Adipocyte (in vitro differentiated cells): ENCODE measurements at regions not wholly inside any gene's neighbourhood (a gene's known extent, or its start where the extent isn't known, plus 50 kb on each side); places are given as distances from the start of the nearest gene placed in this dataset.
"Not testable (repeated sequence)": the region's sequence is repeated elsewhere in the genome, so short reads cannot be mapped to it uniquely, and the experiment has no call there.

Source experiments
- DNase-seq: peaks from one replicate; pipeline ENCODE4 v3.0.0-alpha.2; 2015; ENCODE audit warnings: low read depth
- H3K27me3 ChIP-seq: replicated peaks from 2 replicates; pipeline ENCODE4 v1.7.0; 2013; ENCODE audit warnings: mild to moderate bottlenecking, low read length, moderate library complexity; ENCODE audit not compliant: control insufficient read depth, insufficient read depth
- H3K36me3 ChIP-seq: 2 replicates; pipeline ENCODE4 v1.7.0; 2013; ENCODE audit warnings: low read length, mild to moderate bottlenecking, moderate library complexity; ENCODE audit not compliant: control insufficient read depth, insufficient read depth, severe bottlenecking
- H3K4me1 ChIP-seq: 2 replicates; pipeline ENCODE4 v1.7.0; 2013; ENCODE audit warnings: mild to moderate bottlenecking, low read length, moderate library complexity; ENCODE audit not compliant: control insufficient read depth, insufficient read depth
- H3K4me3 ChIP-seq: 2 replicates; pipeline ENCODE4 v1.7.0; 2013; ENCODE audit warnings: mild to moderate bottlenecking, low read length, moderate library complexity
- H3K9ac ChIP-seq: 2 replicates; pipeline ENCODE4 v1.7.0; 2013; ENCODE audit warnings: mild to moderate bottlenecking, low read length, moderate library complexity
- H3K9me3 ChIP-seq: 2 replicates; pipeline ENCODE4 v1.7.0; 2013; ENCODE audit warnings: mild to moderate bottlenecking, low read length, moderate library complexity; ENCODE audit not compliant: control insufficient read depth

DNA sequence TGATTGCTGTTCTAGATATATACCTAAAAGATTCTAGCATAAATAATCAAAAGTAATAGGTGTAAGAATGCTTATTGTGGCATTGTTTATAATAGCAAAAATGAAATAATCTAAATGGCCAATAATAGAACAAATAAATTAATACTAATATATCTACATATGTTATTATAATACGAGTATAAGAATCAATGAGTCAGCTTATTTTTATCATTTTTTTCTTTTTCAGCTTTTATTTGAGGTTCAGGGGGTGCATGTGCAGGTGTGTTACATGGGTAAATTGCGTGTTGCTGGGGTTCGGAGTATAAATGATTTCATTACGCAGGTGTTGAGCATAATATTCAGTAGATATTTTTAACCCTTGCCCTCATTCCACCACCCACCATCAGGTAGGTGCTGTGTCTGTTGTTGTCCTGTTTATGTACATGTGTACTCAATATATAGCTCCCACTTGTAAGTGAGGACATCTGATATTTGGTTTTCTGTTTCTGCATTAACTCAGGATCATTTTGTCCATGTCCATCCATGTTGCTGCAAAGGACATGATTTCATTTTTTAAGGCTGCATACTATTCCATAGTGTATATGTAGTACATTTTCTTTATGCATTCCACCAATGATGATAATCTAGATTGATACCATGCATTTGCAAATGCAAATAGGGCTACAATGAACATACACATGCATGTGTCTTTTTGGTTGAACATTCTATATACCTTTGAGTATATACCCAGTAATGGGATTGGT is 122.2 kb upstream of the GMNC start:
- Histone ChIP-seq H3K4me1 (no peaks in the 10 kb centered on the region), H3K27me3 (no peaks in the 10 kb centered on the region)
- no peak for DNase-seq

DNA sequence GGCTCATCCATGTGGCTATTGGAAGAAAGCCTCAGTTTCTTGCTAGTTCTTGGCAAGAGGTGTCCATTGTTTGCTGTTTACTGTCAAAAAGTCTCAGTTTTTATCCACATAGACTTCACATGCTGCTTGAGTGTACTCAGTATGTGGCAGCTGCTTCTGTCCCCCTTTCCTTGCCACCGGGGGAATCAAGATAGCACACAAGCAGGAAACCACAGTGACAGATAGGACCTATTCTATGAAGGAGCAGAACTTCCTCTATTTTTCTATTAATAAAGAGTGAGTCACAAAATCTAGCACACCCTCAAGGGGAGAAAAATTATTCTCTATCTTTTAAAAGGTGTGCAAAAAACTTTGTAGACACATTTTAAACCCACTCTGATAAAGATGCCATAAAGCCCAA is 121.4 kb upstream of the GMNC start:
- Histone ChIP-seq H3K9ac (no peak overlapping the region), H3K27me3 (no peaks in the 10 kb centered on the region), H3K4me1 (no peaks in the 10 kb centered on the region), H3K4me3 (no peak overlapping the region), H3K36me3 (no peaks in the 10 kb centered on the region), H3K9me3 (peaks cover 12% of the 10 kb centered on the region)
- no peak for DNase-seq

More for the DNA sequence above, 122.2 kb upstream of the GMNC start:
- Histone ChIP-seq H3K9me3 (peaks cover 12% of the 10 kb centered on the region), H3K4me3 (no peak overlapping the region), H3K9ac (no peak overlapping the region), H3K36me3 (no peaks in the 10 kb centered on the region)

GRCh38 chr3:190973771-190974170 is 111.3 kb upstream of the GMNC start:
- no peak overlapping the region for H3K4me3 ChIP-seq
- no peaks in the 10 kb centered on the region for H3K36me3 ChIP-seq
- no peaks in the 10 kb centered on the region for H3K27me3 ChIP-seq
- H3K9ac ChIP-seq, result no peak overlapping the region
- peaks cover 9% of the 10 kb centered on the region for H3K4me1 ChIP-seq
- DNase-seq, result peak; percentile 81
- no peaks in the 10 kb centered on the region for H3K9me3 ChIP-seq

DNA sequence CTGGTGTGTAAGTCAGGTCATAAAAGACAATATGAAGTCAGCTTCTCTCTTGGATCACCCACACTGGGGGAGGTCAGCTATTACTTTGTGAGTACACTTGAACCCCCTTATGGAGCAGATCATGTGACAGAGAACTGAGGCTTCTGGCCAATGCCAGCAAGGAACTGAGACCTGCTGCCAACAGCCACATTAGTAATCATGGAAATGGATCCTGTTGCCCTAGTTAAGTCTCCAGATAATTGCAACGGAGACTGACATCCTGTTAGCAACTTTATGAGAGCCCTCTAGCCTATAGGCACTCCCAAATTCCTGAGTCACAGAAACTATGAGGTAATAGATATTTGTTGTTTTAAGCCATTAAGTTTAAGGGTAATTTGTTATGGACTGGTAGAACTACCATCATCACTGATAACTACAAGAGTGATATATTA is 110.4 kb upstream of the GMNC start:
- Histone ChIP-seq H3K9me3 (no peaks in the 10 kb centered on the region), H3K4me3 (no peak overlapping the region), H3K4me1 (peaks cover 9% of the 10 kb centered on the region), H3K9ac (no peak overlapping the region), H3K27me3 (no peaks in the 10 kb centered on the region), H3K36me3 (no peaks in the 10 kb centered on the region)
- DNase-seq, result peak; percentile 71

DNA sequence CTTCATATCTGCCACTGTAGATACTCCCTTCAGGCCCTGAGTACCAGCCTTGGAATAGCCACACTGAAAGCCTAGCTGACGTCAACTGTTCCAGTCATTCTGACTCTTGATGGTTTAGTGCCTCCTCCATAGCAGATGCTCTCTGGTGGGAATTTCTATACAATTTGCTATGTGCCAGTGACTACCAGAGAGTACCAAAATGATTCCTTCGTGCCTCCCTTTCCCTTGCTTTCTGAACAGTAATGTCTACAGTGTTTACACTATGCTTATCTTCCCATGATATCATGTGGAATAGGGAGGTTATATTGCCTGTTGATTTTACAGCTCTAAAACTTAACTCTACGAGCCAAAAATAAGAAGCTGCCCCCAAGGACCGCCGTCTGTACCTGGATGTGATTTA is 109.7 kb upstream of the GMNC start:
- H3K27me3 ChIP-seq, result no peaks in the 10 kb centered on the region
- no peak overlapping the region for H3K9ac ChIP-seq
- no peaks in the 10 kb centered on the region for H3K36me3 ChIP-seq
- H3K4me1 ChIP-seq, result peaks cover 9% of the 10 kb centered on the region
- H3K9me3 ChIP-seq, result no peaks in the 10 kb centered on the region
- H3K4me3 ChIP-seq, result no peak overlapping the region
- no peak for DNase-seq

- no peak for DNase-seq
- no peaks in the 10 kb centered on the region for H3K36me3 ChIP-seq
- H3K9me3 ChIP-seq, result no peaks in the 10 kb centered on the region
- H3K27me3 ChIP-seq, result no peaks in the 10 kb centered on the region
- H3K9ac ChIP-seq, result no peak overlapping the region
- H3K4me3 ChIP-seq, result no peak overlapping the region
- peaks cover 6% of the 10 kb centered on the region for H3K4me1 ChIP-seq
Observed at GRCh38 chr3:190970560-190970959, 108.1 kb upstream of the GMNC start.

- no peaks in the 10 kb centered on the region for H3K9me3 ChIP-seq
- DNase-seq, result no peak
- no peaks in the 10 kb centered on the region for H3K36me3 ChIP-seq
- no peaks in the 10 kb centered on the region for H3K27me3 ChIP-seq
- H3K4me1 ChIP-seq, result peaks cover 6% of the 10 kb centered on the region
- H3K9ac ChIP-seq, result no peak overlapping the region
- H3K4me3 ChIP-seq, result no peak overlapping the region
Observed at GRCh38 chr3:190968616-190969015, 106.1 kb upstream of the GMNC start.

DNA sequence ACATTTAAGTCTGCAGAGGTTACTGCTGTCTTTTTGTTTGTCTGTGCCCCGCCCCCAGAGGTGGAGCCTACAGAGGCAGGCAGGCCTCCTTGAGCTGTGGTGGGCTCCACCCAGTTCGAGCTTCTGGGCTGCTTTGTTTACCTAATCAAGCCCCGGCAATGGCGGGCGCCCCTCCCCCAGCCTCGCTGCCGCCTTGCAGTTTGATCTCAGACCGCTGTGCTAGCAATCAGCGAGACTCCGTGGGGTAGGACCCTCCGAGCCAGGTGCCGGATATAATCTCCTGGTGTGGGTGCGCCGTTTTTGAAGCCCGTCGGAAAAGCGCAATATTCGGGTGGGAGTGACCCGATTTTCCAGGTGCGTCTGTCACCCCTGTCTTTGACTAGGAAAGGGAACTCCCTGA is 102.4 kb upstream of the GMNC start:
- not testable (repeated sequence) for H3K9ac ChIP-seq, H3K9me3 ChIP-seq, H3K4me1 ChIP-seq, H3K4me3 ChIP-seq, DNase-seq, H3K27me3 ChIP-seq, H3K36me3 ChIP-seq

GRCh38 chr3:190959077-190959476 is 96.6 kb upstream of the GMNC start:
- no peaks in the 10 kb centered on the region for H3K9me3 ChIP-seq
- no peaks in the 10 kb centered on the region for H3K27me3 ChIP-seq

DNA sequence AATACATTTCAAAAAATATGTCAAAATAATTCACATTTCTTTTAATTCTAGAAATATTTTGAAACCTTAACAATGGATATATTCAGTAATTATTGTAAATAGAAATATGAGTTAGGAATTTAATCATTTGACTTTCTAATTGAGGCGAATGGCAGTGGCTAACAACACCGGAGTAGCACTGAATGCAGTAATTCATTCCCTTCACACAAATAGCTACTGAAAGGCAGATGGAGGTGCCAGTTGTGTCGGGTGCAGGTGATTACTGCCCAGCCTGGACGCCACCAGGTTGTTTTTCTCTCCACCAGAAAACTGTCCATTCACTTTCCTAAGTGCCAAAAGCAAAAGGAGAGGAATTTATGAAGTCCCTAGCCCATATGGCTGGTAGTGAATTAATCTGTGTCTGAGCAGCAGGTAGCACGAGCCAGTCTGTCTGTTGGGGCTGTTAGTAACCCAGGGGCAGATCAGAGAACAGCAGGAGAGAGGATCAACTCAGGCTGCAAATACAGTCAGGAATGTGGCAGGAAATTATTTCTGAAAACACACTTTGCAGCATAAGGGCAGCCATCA is 79.3 kb upstream of the GMNC start:
- Histone ChIP-seq H3K4me1 (no peaks in the 10 kb centered on the region), H3K9me3 (no peaks in the 10 kb centered on the region), H3K9ac (no peak overlapping the region), H3K4me3 (no peak overlapping the region), H3K36me3 (no peaks in the 10 kb centered on the region), H3K27me3 (no peaks in the 10 kb centered on the region)
- no peak for DNase-seq

More at GRCh38 chr3:190959077-190959476, 96.6 kb upstream of the GMNC start:
- Histone ChIP-seq H3K4me3 (no peak overlapping the region), H3K9ac (no peak overlapping the region), H3K36me3 (no peaks in the 10 kb centered on the region), H3K4me1 (no peaks in the 10 kb centered on the region)
- DNase-seq, result no peak

DNA sequence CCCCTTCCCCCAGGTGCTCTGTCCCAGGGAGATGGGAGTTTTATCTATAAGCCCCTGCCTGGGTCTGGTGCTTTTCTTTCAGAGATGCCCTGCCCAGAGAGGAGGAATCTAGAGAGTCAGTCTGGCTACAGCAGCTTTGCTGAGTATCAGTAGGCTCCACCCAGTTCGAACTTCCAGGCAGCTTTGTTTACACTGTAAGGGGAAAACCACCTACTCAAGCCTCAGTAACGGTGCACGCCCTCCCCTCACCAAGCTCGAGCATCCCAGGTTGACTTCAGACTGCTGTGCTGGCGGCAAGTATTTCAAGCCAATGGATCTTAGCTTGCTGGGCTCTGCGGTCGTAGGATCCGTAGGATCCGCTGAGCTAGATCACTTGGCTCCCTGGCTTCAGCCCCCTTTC is 72.1 kb upstream of the GMNC start:
- not testable (repeated sequence) for H3K27me3 ChIP-seq

DNA sequence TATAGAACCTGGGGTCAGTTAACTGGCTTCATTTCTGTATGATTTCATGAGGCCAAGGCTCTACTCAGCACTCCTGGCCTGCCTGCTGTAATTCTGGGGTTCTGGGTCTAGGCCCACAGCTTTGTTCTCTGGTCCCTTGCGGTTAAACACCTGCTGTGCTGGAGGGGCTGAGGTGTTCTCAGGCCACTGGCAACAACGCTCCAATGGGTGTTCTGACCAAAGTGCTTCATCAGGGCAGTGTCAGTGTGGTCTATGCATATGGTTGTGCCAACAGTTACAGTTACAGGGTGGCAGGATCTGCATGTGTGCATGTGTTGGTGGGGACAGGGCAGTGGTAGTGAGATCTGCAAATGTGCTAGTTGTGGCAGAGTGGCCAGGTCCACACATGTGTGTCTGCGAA is 64.1 kb upstream of the GMNC start:
- DNase-seq, result no peak
- Histone ChIP-seq H3K36me3 (no peaks in the 10 kb centered on the region), H3K9ac (no peak overlapping the region), H3K9me3 (no peaks in the 10 kb centered on the region), H3K27me3 (no peaks in the 10 kb centered on the region), H3K4me1 (no peaks in the 10 kb centered on the region), H3K4me3 (no peak overlapping the region)

More for the DNA sequence above, 72.1 kb upstream of the GMNC start:
- H3K36me3 ChIP-seq, DNase-seq, H3K9ac ChIP-seq, H3K9me3 ChIP-seq, H3K4me1 ChIP-seq, H3K4me3 ChIP-seq: not testable (repeated sequence)
